ENCODE measurements at regions not wholly inside any gene's neighbourhood (a gene's known extent, or its start where the extent isn't known, plus 50 kb on each side); places are given as distances from the start of the nearest gene placed in this dataset.

GRCh38 chr5:107005161-107005560 lies 665.6 kb downstream of the EFNA5 start:
- no peak for TF ChIP-seq CTCF (IDR thresholded peaks at IDR 0.05 in 2 of 3, conservative IDR thresholded peaks at IDR 0.05 in 1 of 3; ENCODE audit: borderline replicate concordance in 1 of 3, insufficient read depth in 1 of 3, low read depth in 2 of 3, low read length in 2 of 3)
- no peak for TF ChIP-seq EZH2 (IDR thresholded peaks at IDR 0.05)
- no peak for TF ChIP-seq TCF7L2 (IDR thresholded peaks at IDR 0.05; ENCODE audit: borderline replicate concordance, extremely low read depth, insufficient read depth, insufficient read length)
- no peak for TF ChIP-seq SIN3A (IDR thresholded peaks at IDR 0.05; ENCODE audit: low read depth)
- no peak for TF ChIP-seq RAD21 (IDR thresholded peaks at IDR 0.05; ENCODE audit: low read depth)
- TF ChIP-seq ELF1 (IDR thresholded peaks at IDR 0.05; ENCODE audit: borderline replicate concordance, low read depth), result no peak
- H3K79me2 ChIP-seq (ENCODE audit: insufficient read depth, low read length), result no peaks in the 10 kb centered on the region
- no peaks in the 10 kb centered on the region for H3K36me3 ChIP-seq (ENCODE audit: control insufficient read depth in 1 of 2, insufficient read depth in 2 of 2, low read length in 2 of 2)
- H3K9me3 ChIP-seq (ENCODE audit: control insufficient read depth in 1 of 2, insufficient read depth in 1 of 2, low read depth in 1 of 2, low read length in 2 of 2), result no peaks in the 10 kb centered on the region
- intact Hi-C loops (cut with micrococcal nuclease), result no loop called here
- DNase-seq (ENCODE audit: low read depth, low spot score) (no peak), ATAC-seq (no peak)
- RAD21 ChIA-PET (ENCODE audit: low non-redundant PET in 1 of 2, low total read pairs in 2 of 2, uncharacterized antibody in 2 of 2, unreplicated experiment in 2 of 2), result no interaction called here
- H3K9ac ChIP-seq (ENCODE audit: low read length), result no peak overlapping the region
- H3K4me2 ChIP-seq (ENCODE audit: low read length), result no peak overlapping the region
- H4K20me1 ChIP-seq (ENCODE audit: insufficient read depth), result no peaks in the 10 kb centered on the region
- no TSS peak for BruUV-seq (replicated peaks)
- H3K27me3 ChIP-seq (ENCODE audit: insufficient read depth, low read length), result no peaks in the 10 kb centered on the region
- H3K4me3 ChIP-seq (replicated peaks in 1 of 2; ENCODE audit: low read depth in 1 of 2, low read length in 2 of 2), result no peak overlapping the region
- no peak overlapping the region for H3K27ac ChIP-seq (ENCODE audit: low read depth, low read length)
- no peaks in the 10 kb centered on the region for H3K4me1 ChIP-seq (ENCODE audit: control insufficient read depth in 1 of 2, insufficient read depth in 2 of 2, low read length in 2 of 2)
- no peaks in the 10 kb centered on the region for H3K9me2 ChIP-seq (ENCODE audit: insufficient read depth)
- no peak overlapping the region for H2AFZ ChIP-seq (ENCODE audit: low read depth, low read length, poor library complexity, severe bottlenecking)
- CTCF ChIA-PET, result no interaction called here
- POLR2A ChIA-PET, result no interaction called here

GRCh38 chr5:107002115-107002514 lies 668.6 kb downstream of the EFNA5 start:
- TF ChIP-seq SRF (IDR thresholded peaks at IDR 0.05; ENCODE audit: low read depth), result no peak
- no peak for TF ChIP-seq RAD21 (IDR thresholded peaks at IDR 0.05; ENCODE audit: low read depth)
- TF ChIP-seq ZFX (IDR thresholded peaks at IDR 0.05), result no peak
- TF ChIP-seq ELF1 (IDR thresholded peaks at IDR 0.05; ENCODE audit: borderline replicate concordance, low read depth), result no peak
- no peak for TF ChIP-seq ATF3 (IDR thresholded peaks at IDR 0.05)
- no peak for TF ChIP-seq POLR2AphosphoS5 (IDR thresholded peaks at IDR 0.05; ENCODE audit: low read depth, low read length)
- TF ChIP-seq EZH2phosphoT487 (IDR thresholded peaks at IDR 0.05; ENCODE audit: borderline replicate concordance), result no peak
- TF ChIP-seq EGR1 (IDR thresholded peaks at IDR 0.05; ENCODE audit: low read depth), result no peak
- no peak for TF ChIP-seq ZNF274 (IDR thresholded peaks at IDR 0.05; ENCODE audit: low read depth, low read length)
- no peak for TF ChIP-seq EZH2 (IDR thresholded peaks at IDR 0.05)
- no peak for TF ChIP-seq ZBTB33 (IDR thresholded peaks at IDR 0.05; ENCODE audit: extremely low read depth, insufficient replicate concordance, low read length)
- no peak for TF ChIP-seq CBX3 (IDR thresholded peaks at IDR 0.05; ENCODE audit: low read depth)
- no peaks in the 10 kb centered on the region for H3K36me3 ChIP-seq (ENCODE audit: control insufficient read depth in 1 of 2, insufficient read depth in 2 of 2, low read length in 2 of 2)
- ChIA-PET POLR2A (no interaction called here), RAD21 (ENCODE audit: low non-redundant PET in 1 of 2, low total read pairs in 2 of 2, uncharacterized antibody in 2 of 2, unreplicated experiment in 2 of 2) (no interaction called here), CTCF (no interaction called here)
- no peak overlapping the region for H2AFZ ChIP-seq (ENCODE audit: low read depth, low read length, poor library complexity, severe bottlenecking)
- no peaks in the 10 kb centered on the region for H3K79me2 ChIP-seq (ENCODE audit: insufficient read depth, low read length)
- DNase-seq (ENCODE audit: low read depth, low spot score) (no peak), ATAC-seq (no peak)
- no peaks in the 10 kb centered on the region for H3K4me1 ChIP-seq (ENCODE audit: control insufficient read depth in 1 of 2, insufficient read depth in 2 of 2, low read length in 2 of 2)
- no peak overlapping the region for H3K4me2 ChIP-seq (ENCODE audit: low read length)
- no peaks in the 10 kb centered on the region for H3K9me3 ChIP-seq (ENCODE audit: control insufficient read depth in 1 of 2, insufficient read depth in 1 of 2, low read depth in 1 of 2, low read length in 2 of 2)
- H3K27me3 ChIP-seq (ENCODE audit: insufficient read depth, low read length), result no peaks in the 10 kb centered on the region
- no TSS peak for BruUV-seq (replicated peaks)
- H4K20me1 ChIP-seq (ENCODE audit: insufficient read depth), result no peaks in the 10 kb centered on the region
- intact Hi-C loops (cut with micrococcal nuclease), result no loop called here
- no peak overlapping the region for H3K4me3 ChIP-seq (replicated peaks in 1 of 2; ENCODE audit: low read depth in 1 of 2, low read length in 2 of 2)
- no peaks in the 10 kb centered on the region for H3K9me2 ChIP-seq (ENCODE audit: insufficient read depth)
- H3K27ac ChIP-seq (ENCODE audit: low read depth, low read length), result no peak overlapping the region
- H3K9ac ChIP-seq (ENCODE audit: low read length), result no peak overlapping the region

All from HCT116 (cell line).